ENCODE measurements at regions not wholly inside any gene's neighbourhood (a gene's known extent, or its start where the extent isn't known, plus 50 kb on each side); places are given as distances from the start of the nearest gene placed in this dataset.

- CTCF ChIA-PET: no interaction called here
Observed at GRCh38 chr12:111161898-111162297, 207.0 kb downstream of the PHETA1 start.

GRCh38 chr12:111160350-111161241 lies 208.3 kb downstream of the PHETA1 start:
- TF ChIP-seq BHLHE40 (IDR thresholded peaks at IDR 0.05; ENCODE audit: borderline replicate concordance) (no peak), L3MBTL2 (conservative IDR thresholded peaks at IDR 0.05) (no peak), ARNT (IDR thresholded peaks at IDR 0.05) (no peak), ELF4 (IDR thresholded peaks at IDR 0.05) (no peak), ZNF384 (IDR thresholded peaks at IDR 0.05) (no peak), NFRKB (IDR thresholded peaks at IDR 0.05) (no peak), FOXK2 (IDR thresholded peaks at IDR 0.05) (no peak)
- no peak for DNase-seq (ENCODE audit: extremely low spot score)
- ChIA-PET POLR2A (no interaction called here), CTCF (interaction anchor here (0.5 kb wide), 1 partner anchor 15 kb away, joined by 3 read pairs; no protein-coding TSS in a partner anchor)

More at GRCh38 chr12:111161898-111162297, 207.0 kb downstream of the PHETA1 start:
- TF ChIP-seq ELF4 (IDR thresholded peaks at IDR 0.05) (no peak), FOXK2 (IDR thresholded peaks at IDR 0.05) (no peak), FOXM1 (IDR thresholded peaks at IDR 0.05; ENCODE audit: borderline replicate concordance) (no peak), PKNOX1 (IDR thresholded peaks at IDR 0.05) (no peak), SP1 (IDR thresholded peaks at IDR 0.05) (no peak), LEF1 (IDR thresholded peaks at IDR 0.05; ENCODE audit: borderline replicate concordance) (no peak), ARNT (IDR thresholded peaks at IDR 0.05) (no peak), SUZ12 (IDR thresholded peaks at IDR 0.05) (no peak), FOXA1 (IDR thresholded peaks at IDR 0.05) (no peak), ZNF384 (IDR thresholded peaks at IDR 0.05) (no peak), CTBP1 (IDR thresholded peaks at IDR 0.05; ENCODE audit: borderline replicate concordance) (no peak), BHLHE40 (IDR thresholded peaks at IDR 0.05; ENCODE audit: borderline replicate concordance) (no peak), NFRKB (IDR thresholded peaks at IDR 0.05) (no peak), HDGF (IDR thresholded peaks at IDR 0.05; ENCODE audit: borderline replicate concordance) (no peak), TARDBP (IDR thresholded peaks at IDR 0.05) (no peak), L3MBTL2 (conservative IDR thresholded peaks at IDR 0.05) (no peak)
- no peak for DNase-seq (ENCODE audit: extremely low spot score)
- POLR2A ChIA-PET: no interaction called here

- CTCF ChIA-PET: interaction anchor here (1.0 kb wide), 1 partner anchor 140 kb away, joined by 3 read pairs; no protein-coding TSS in a partner anchor
- POLR2A ChIA-PET: no interaction called here
- no peak for TF ChIP-seq HDGF (IDR thresholded peaks at IDR 0.05; ENCODE audit: borderline replicate concordance)
- no peak for DNase-seq (ENCODE audit: extremely low spot score)
Observed at GRCh38 chr12:111158992-111159391, 209.9 kb downstream of the PHETA1 start.

- DNase-seq (ENCODE audit: extremely low spot score): no peak
- TF ChIP-seq NFRKB (IDR thresholded peaks at IDR 0.05) (no peak), PKNOX1 (IDR thresholded peaks at IDR 0.05) (no peak), CTBP1 (IDR thresholded peaks at IDR 0.05; ENCODE audit: borderline replicate concordance) (no peak), FOXK2 (IDR thresholded peaks at IDR 0.05) (no peak), ELF4 (IDR thresholded peaks at IDR 0.05) (no peak), FOXA1 (IDR thresholded peaks at IDR 0.05) (no peak), ARNT (IDR thresholded peaks at IDR 0.05) (no peak), TARDBP (IDR thresholded peaks at IDR 0.05) (no peak), SP1 (IDR thresholded peaks at IDR 0.05) (no peak), ZNF384 (IDR thresholded peaks at IDR 0.05) (no peak), SUZ12 (IDR thresholded peaks at IDR 0.05) (no peak), HDGF (IDR thresholded peaks at IDR 0.05; ENCODE audit: borderline replicate concordance) (no peak)
- ChIA-PET POLR2A (no interaction called here), CTCF (no interaction called here)
Observed at GRCh38 chr12:111157486-111157885, 211.4 kb downstream of the PHETA1 start.

- ChIA-PET CTCF (no interaction called here), POLR2A (no interaction called here)
- no peak for DNase-seq (ENCODE audit: extremely low spot score)
- TF ChIP-seq ZNF384 (IDR thresholded peaks at IDR 0.05) (no peak), FOXM1 (IDR thresholded peaks at IDR 0.05; ENCODE audit: borderline replicate concordance) (no peak), ARNT (IDR thresholded peaks at IDR 0.05) (no peak), L3MBTL2 (conservative IDR thresholded peaks at IDR 0.05) (no peak), TARDBP (IDR thresholded peaks at IDR 0.05) (no peak), NFRKB (IDR thresholded peaks at IDR 0.05) (no peak), BHLHE40 (IDR thresholded peaks at IDR 0.05; ENCODE audit: borderline replicate concordance) (no peak), SP1 (IDR thresholded peaks at IDR 0.05) (no peak), PKNOX1 (IDR thresholded peaks at IDR 0.05) (no peak), HDGF (IDR thresholded peaks at IDR 0.05; ENCODE audit: borderline replicate concordance) (no peak), CTBP1 (IDR thresholded peaks at IDR 0.05; ENCODE audit: borderline replicate concordance) (no peak), FOXK2 (IDR thresholded peaks at IDR 0.05) (no peak), ELF4 (IDR thresholded peaks at IDR 0.05) (no peak), FOXA1 (IDR thresholded peaks at IDR 0.05) (no peak), LEF1 (IDR thresholded peaks at IDR 0.05; ENCODE audit: borderline replicate concordance) (no peak), SUZ12 (IDR thresholded peaks at IDR 0.05) (no peak)
Observed at GRCh38 chr12:111156304-111156703, 212.6 kb downstream of the PHETA1 start.

- no peak for TF ChIP-seq TARDBP (IDR thresholded peaks at IDR 0.05)
- no peak for TF ChIP-seq ELF4 (IDR thresholded peaks at IDR 0.05)
- no peak for TF ChIP-seq FOXA1 (IDR thresholded peaks at IDR 0.05)
- no peak for TF ChIP-seq CTBP1 (IDR thresholded peaks at IDR 0.05; ENCODE audit: borderline replicate concordance)
- no peak for TF ChIP-seq FOXK2 (IDR thresholded peaks at IDR 0.05)
- TF ChIP-seq FOXM1 (IDR thresholded peaks at IDR 0.05; ENCODE audit: borderline replicate concordance): no peak
- no peak for DNase-seq (ENCODE audit: extremely low spot score)
- ChIA-PET POLR2A (no interaction called here), CTCF (interaction anchor here (0.7 kb wide), 1 partner anchor 24 kb away, joined by 7 read pairs; no protein-coding TSS in a partner anchor)
Observed at GRCh38 chr12:111155521-111155920, 213.4 kb downstream of the PHETA1 start.
